ENCODE measurements at regions not wholly inside any gene's neighbourhood (a gene's known extent, or its start where the extent isn't known, plus 50 kb on each side); places are given as distances from the start of the nearest gene placed in this dataset.
"Not testable (repeated sequence)": the region's sequence is repeated elsewhere in the genome, so short reads cannot be mapped to it uniquely, and the experiment has no call there.

DNA sequence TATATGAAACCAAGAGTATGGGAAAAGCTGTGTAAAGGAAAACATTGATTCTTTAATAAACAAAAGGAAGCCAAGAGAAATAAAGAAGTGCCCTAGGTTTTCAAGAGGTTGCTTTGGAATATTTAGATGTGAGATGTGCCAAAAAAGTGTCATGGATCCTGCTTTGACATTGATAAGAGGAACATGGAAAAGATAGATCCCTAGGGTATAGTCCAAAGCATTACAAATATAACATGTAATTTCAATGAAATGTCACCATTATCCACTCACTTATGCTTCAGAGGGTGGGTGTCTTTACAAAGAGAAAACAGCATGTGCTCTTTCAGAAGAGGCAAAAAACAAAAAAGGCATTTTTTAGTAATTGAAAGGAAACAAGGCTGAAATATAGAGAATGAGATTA lies 1196.7 kb downstream of the EFNA5 start:
- ChIA-PET POLR2A (ENCODE audit: partially characterized antibody) (no interaction called here), CTCF (ENCODE audit: partially characterized antibody) (no interaction called here)
- Mint-ChIP-seq H3K9me3 (peaks cover 0 to 10% (median 4%) of the 10 kb centered on the region in 8 donors), H3K4me1 (no peaks in the 10 kb centered on the region), H3K27ac (no peak overlapping the region), H3K36me3 (no peaks in the 10 kb centered on the region), H3K27me3 (no peaks in the 10 kb centered on the region), H3K4me3 (no peak overlapping the region)
- no peaks in the 10 kb centered on the region for H3K36me3 ChIP-seq (ENCODE audit: insufficient read depth, low read length)
- no peaks in the 10 kb centered on the region for H3K27me3 ChIP-seq (ENCODE audit: insufficient read depth, low read length)
- peaks cover 0 to 4% of the 10 kb centered on the region in 2 donors for H3K9me3 ChIP-seq (ENCODE audit: control insufficient read depth in 1 of 2, low read length in 2 of 2)
- no peaks in the 10 kb centered on the region for H3K4me1 ChIP-seq (ENCODE audit: insufficient read depth, low read length)
- intact Hi-C loops (cut with micrococcal nuclease), result no loop called here
- DNase-seq, result no peak
- no peak overlapping the region for H3K27ac ChIP-seq (ENCODE audit: low read depth, low read length)
- H3K4me3 ChIP-seq (ENCODE audit: low read length in 2 of 2), result no peak overlapping the region

DNA sequence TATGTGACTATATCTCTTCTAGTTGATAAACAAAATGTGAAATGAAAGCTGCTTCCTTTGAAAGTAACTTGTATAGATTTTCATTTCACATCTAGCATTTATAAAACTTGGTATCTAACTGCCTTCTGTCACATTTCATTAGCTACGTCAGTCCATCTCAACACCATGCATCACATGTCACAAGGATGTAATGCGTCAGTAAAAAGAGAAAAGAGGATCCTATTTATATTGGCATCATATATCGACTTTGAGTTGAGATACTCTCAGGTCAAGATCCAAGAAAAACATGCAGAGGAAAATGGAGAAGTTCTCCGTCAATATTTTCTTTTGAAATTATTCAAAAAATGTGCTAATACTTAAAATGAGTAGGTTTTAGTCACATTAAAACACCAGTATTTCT lies 1211.2 kb downstream of the EFNA5 start:
- no peaks in the 10 kb centered on the region for H3K9me3 ChIP-seq (ENCODE audit: control insufficient read depth in 1 of 2, low read length in 2 of 2)
- no peaks in the 10 kb centered on the region for H3K4me1 ChIP-seq (ENCODE audit: insufficient read depth, low read length)
- ChIA-PET CTCF (ENCODE audit: partially characterized antibody) (no interaction called here), POLR2A (ENCODE audit: partially characterized antibody) (no interaction called here)
- no peaks in the 10 kb centered on the region for H3K36me3 ChIP-seq (ENCODE audit: insufficient read depth, low read length)
- peaks cover 0 to 2% (median 0%) of the 10 kb centered on the region in 8 donors for H3K9me3 Mint-ChIP-seq
- DNase-seq, result no peak
- H3K36me3 Mint-ChIP-seq, result no peaks in the 10 kb centered on the region
- H3K27me3 ChIP-seq (ENCODE audit: insufficient read depth, low read length), result no peaks in the 10 kb centered on the region
- no peaks in the 10 kb centered on the region for H3K27me3 Mint-ChIP-seq
- no peak overlapping the region for H3K27ac ChIP-seq (ENCODE audit: low read depth, low read length)
- H3K4me3 Mint-ChIP-seq, result no peak overlapping the region
- no peak overlapping the region for H3K4me3 ChIP-seq (ENCODE audit: low read length in 2 of 2)
- H3K27ac Mint-ChIP-seq, result no peak overlapping the region
- H3K4me1 Mint-ChIP-seq, result no peaks in the 10 kb centered on the region
- intact Hi-C loops (cut with micrococcal nuclease), result no loop called here

DNA sequence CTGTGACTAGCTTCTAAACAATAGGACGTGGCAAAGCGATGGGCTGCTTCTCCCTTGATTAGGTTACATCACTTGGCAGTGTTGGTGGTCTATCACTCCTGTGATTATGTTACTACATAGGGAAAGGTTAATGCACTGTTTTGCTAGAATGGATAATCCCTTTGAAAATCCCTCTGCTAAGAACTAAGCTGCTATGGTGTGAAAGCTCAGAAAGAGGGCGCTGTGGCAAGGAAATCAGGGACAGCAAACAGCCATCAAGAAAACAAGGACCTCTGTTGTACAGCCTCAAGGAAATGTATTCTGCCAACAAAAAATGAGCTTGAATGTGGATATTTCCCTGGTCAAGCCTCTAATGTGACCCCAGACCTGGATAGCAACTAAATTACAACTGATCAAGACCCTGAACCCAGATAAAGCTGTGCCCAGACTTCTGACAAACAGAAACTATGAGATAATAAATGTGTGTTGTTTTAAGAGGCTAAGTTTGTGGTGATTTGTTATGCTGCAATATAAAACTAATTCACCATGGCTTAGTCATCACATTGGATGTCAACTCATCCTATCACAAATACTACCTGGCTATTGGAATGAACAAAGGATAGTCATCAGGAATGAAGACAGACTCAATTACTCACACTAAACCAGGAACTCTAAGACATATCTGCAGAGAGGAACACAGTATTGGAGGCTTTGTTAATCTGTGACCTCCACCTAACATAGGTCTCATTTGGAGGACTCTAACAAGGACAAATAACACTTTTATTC lies 1215.9 kb downstream of the EFNA5 start:
- H3K27ac Mint-ChIP-seq, result no peak overlapping the region
- H3K4me3 ChIP-seq (ENCODE audit: low read length in 2 of 2), result no peak overlapping the region
- H3K9me3 ChIP-seq (ENCODE audit: control insufficient read depth in 1 of 2, low read length in 2 of 2), result no peaks in the 10 kb centered on the region
- no peaks in the 10 kb centered on the region for H3K27me3 ChIP-seq (ENCODE audit: insufficient read depth, low read length)
- no peaks in the 10 kb centered on the region for H3K36me3 Mint-ChIP-seq
- peaks cover 0 to 15% (median 3%) of the 10 kb centered on the region in 8 donors for H3K9me3 Mint-ChIP-seq
- ChIA-PET POLR2A (ENCODE audit: partially characterized antibody) (no interaction called here), CTCF (ENCODE audit: partially characterized antibody) (no interaction called here)
- intact Hi-C loops (cut with micrococcal nuclease), result no loop called here
- H3K27me3 Mint-ChIP-seq, result no peaks in the 10 kb centered on the region
- H3K36me3 ChIP-seq (ENCODE audit: insufficient read depth, low read length), result no peaks in the 10 kb centered on the region
- no peak overlapping the region for H3K27ac ChIP-seq (ENCODE audit: low read depth, low read length)
- H3K4me1 Mint-ChIP-seq, result no peaks in the 10 kb centered on the region
- H3K4me1 ChIP-seq (ENCODE audit: insufficient read depth, low read length), result no peaks in the 10 kb centered on the region
- no peak for DNase-seq
- no peak overlapping the region for H3K4me3 Mint-ChIP-seq

DNA sequence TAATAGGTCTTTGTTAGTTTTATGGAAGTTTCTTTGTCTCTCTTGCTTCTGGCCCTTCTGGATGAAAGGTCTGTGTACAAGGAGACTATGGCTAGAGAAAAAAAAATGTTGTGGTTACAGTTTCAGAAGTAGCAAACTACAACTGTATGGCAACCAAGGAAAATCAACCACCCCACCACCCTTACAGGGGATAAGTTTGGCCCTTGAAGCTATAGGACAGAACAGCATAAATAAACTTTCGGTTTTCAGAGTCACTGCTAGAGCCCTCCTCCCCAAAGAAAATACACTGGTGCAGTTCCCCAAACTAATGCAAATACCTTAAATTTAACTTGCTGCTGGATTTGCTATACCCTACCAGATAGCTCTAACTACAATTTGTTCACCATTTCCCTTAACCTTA lies 1216.7 kb downstream of the EFNA5 start:
- Histone ChIP-seq H3K9me3 (ENCODE audit: control insufficient read depth in 1 of 2, low read length in 2 of 2) (no peaks in the 10 kb centered on the region), H3K36me3 (ENCODE audit: insufficient read depth, low read length) (no peaks in the 10 kb centered on the region), H3K4me1 (ENCODE audit: insufficient read depth, low read length) (no peaks in the 10 kb centered on the region), H3K4me3 (ENCODE audit: low read length in 2 of 2) (no peak overlapping the region), H3K27ac (ENCODE audit: low read depth, low read length) (no peak overlapping the region), H3K27me3 (ENCODE audit: insufficient read depth, low read length) (no peaks in the 10 kb centered on the region)
- no peaks in the 10 kb centered on the region for H3K27me3 Mint-ChIP-seq
- peaks cover 0 to 15% (median 3%) of the 10 kb centered on the region in 8 donors for H3K9me3 Mint-ChIP-seq
- DNase-seq, result no peak
- ChIA-PET POLR2A (ENCODE audit: partially characterized antibody) (no interaction called here), CTCF (ENCODE audit: partially characterized antibody) (no interaction called here)
- no peak overlapping the region for H3K27ac Mint-ChIP-seq
- intact Hi-C loops (cut with micrococcal nuclease), result no loop called here
- H3K4me3 Mint-ChIP-seq, result no peak overlapping the region
- H3K36me3 Mint-ChIP-seq, result no peaks in the 10 kb centered on the region
- no peaks in the 10 kb centered on the region for H3K4me1 Mint-ChIP-seq

DNA sequence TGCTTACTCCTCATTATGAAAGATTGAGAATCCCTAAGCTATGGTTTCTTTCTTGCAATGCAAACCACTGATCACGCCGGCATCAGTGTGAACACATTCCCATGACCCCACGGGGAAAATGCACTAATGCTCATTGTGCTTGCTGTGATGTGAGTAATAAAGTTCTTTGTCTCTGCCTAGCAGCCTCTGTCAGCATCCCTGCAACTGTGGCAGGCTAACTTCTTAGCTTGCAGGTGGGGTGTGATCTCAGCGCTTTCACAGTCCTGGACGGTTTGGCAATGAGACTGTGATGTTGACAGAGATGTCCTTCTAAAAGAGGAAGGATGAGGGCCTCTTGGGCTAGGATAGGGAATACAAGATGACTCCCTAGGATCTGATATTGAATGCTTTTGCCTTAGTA lies 1218.7 kb downstream of the EFNA5 start:
- Histone ChIP-seq H3K4me1 (ENCODE audit: insufficient read depth, low read length) (no peaks in the 10 kb centered on the region), H3K27ac (ENCODE audit: low read depth, low read length) (no peak overlapping the region), H3K9me3 (ENCODE audit: control insufficient read depth in 1 of 2, low read length in 2 of 2) (no peaks in the 10 kb centered on the region), H3K4me3 (ENCODE audit: low read length in 2 of 2) (no peak overlapping the region), H3K27me3 (ENCODE audit: insufficient read depth, low read length) (no peaks in the 10 kb centered on the region), H3K36me3 (ENCODE audit: insufficient read depth, low read length) (no peaks in the 10 kb centered on the region)
- CTCF ChIA-PET (ENCODE audit: partially characterized antibody), result no interaction called here
- Mint-ChIP-seq H3K4me1 (peaks cover 0 to 6% (median 2%) of the 10 kb centered on the region in 4 donors), H3K36me3 (no peaks in the 10 kb centered on the region), H3K27me3 (no peaks in the 10 kb centered on the region), H3K4me3 (no peak overlapping the region), H3K9me3 (peaks cover 0 to 15% (median 4%) of the 10 kb centered on the region in 8 donors), H3K27ac (no peak overlapping the region)
- DNase-seq, result no peak
- POLR2A ChIA-PET (ENCODE audit: partially characterized antibody), result no interaction called here
- intact Hi-C loops (cut with micrococcal nuclease), result no loop called here

DNA sequence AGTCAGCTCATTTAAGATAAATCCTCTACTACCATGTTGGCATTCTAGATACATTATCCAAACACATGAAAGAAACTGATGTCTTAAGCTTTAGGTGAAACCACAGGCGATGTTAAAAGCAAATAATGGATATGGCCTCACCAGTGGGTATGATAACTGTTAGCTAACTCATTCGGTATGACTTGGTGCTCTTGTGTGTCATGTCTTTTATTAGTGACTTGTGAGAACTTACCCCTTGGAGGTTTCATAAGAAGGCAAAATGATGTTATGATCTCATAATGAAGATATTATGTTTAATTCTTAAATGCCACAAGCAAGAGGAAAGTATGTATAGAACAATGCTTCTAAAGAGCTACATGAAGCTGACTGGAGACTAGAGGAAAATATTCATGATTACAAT lies 1227.0 kb downstream of the EFNA5 start:
- H3K36me3 ChIP-seq (ENCODE audit: insufficient read depth, low read length), result no peaks in the 10 kb centered on the region
- ChIA-PET CTCF (ENCODE audit: partially characterized antibody) (no interaction called here), POLR2A (ENCODE audit: partially characterized antibody) (no interaction called here)
- H3K4me3 Mint-ChIP-seq, result no peak overlapping the region
- H3K36me3 Mint-ChIP-seq, result no peaks in the 10 kb centered on the region
- no peaks in the 10 kb centered on the region for H3K4me1 ChIP-seq (ENCODE audit: insufficient read depth, low read length)
- peaks cover 0 to 8% (median 0%) of the 10 kb centered on the region in 8 donors for H3K9me3 Mint-ChIP-seq
- H3K27ac Mint-ChIP-seq, result no peak overlapping the region
- no peak for DNase-seq
- no peaks in the 10 kb centered on the region for H3K27me3 Mint-ChIP-seq
- H3K4me3 ChIP-seq (ENCODE audit: low read length in 2 of 2), result no peak overlapping the region
- intact Hi-C loops (cut with micrococcal nuclease), result no loop called here
- no peaks in the 10 kb centered on the region for H3K9me3 ChIP-seq (ENCODE audit: control insufficient read depth in 1 of 2, low read length in 2 of 2)
- peaks cover 0 to 6% (median 2%) of the 10 kb centered on the region in 4 donors for H3K4me1 Mint-ChIP-seq
- H3K27ac ChIP-seq (ENCODE audit: low read depth, low read length), result no peak overlapping the region
- H3K27me3 ChIP-seq (ENCODE audit: insufficient read depth, low read length), result no peaks in the 10 kb centered on the region

DNA sequence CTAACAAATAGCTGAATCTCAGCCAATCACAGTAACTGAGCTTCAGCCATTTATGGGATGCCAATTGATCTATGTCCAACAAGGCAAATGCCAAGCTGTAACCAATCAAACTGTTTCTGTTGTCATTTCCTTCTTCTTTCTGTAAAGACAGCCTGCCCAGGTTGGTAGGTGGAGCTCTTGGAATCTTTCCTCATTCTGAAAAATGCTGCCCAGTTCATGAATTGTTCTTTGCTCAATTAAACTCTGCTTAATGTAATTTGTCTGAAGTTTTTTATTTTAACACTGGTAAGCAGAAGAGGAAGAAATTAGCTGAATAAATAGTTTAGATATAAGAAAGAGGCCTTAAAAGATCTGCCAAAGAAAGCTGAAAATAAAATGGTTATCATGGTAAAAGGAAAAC lies 1235.6 kb downstream of the EFNA5 start:
- H3K4me3 Mint-ChIP-seq, result no peak overlapping the region
- no peaks in the 10 kb centered on the region for H3K36me3 ChIP-seq (ENCODE audit: insufficient read depth, low read length)
- no peaks in the 10 kb centered on the region for H3K27me3 Mint-ChIP-seq
- H3K9me3 Mint-ChIP-seq, result peaks cover 0 to 14% (median 5%) of the 10 kb centered on the region in 8 donors
- intact Hi-C loops (cut with micrococcal nuclease), result no loop called here
- H3K27ac Mint-ChIP-seq, result no peak overlapping the region
- H3K9me3 ChIP-seq (ENCODE audit: control insufficient read depth in 1 of 2, low read length in 2 of 2), result no peaks in the 10 kb centered on the region
- H3K4me3 ChIP-seq (ENCODE audit: low read length in 2 of 2), result no peak overlapping the region
- H3K27ac ChIP-seq (ENCODE audit: low read depth, low read length), result no peak overlapping the region
- no peaks in the 10 kb centered on the region for H3K4me1 ChIP-seq (ENCODE audit: insufficient read depth, low read length)
- DNase-seq, result no peak
- POLR2A ChIA-PET (ENCODE audit: partially characterized antibody), result no interaction called here
- no peaks in the 10 kb centered on the region for H3K4me1 Mint-ChIP-seq
- H3K27me3 ChIP-seq (ENCODE audit: insufficient read depth, low read length), result no peaks in the 10 kb centered on the region
- H3K36me3 Mint-ChIP-seq, result no peaks in the 10 kb centered on the region
- CTCF ChIA-PET (ENCODE audit: partially characterized antibody), result no interaction called here

DNA sequence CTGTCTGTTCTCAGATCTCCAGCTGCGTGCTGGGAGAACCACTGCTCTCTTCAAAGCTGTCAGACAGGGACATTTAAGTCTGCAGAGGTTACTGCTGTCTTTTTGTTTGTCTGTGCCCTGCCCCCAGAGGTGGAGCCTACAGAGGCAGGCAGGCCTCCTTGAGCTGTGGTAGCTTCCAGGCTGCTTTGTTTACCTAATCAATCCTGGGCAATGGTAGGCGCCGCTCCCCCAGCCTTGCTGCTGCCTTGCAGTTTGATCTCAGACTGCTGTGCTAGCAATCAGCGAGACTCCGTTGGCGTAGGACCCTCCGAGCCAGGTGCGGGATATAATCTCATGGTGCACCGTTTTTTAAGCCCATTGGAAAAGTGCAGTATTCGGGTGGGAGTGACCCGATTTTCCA lies 1240.0 kb downstream of the EFNA5 start:
- H3K36me3 ChIP-seq (ENCODE audit: insufficient read depth, low read length); H3K9me3 ChIP-seq (ENCODE audit: control insufficient read depth in 1 of 2, low read length in 2 of 2); H3K4me3 ChIP-seq (ENCODE audit: low read length in 2 of 2); H3K36me3 Mint-ChIP-seq; CTCF ChIA-PET (ENCODE audit: partially characterized antibody); H3K27me3 Mint-ChIP-seq; H3K27ac Mint-ChIP-seq; intact Hi-C loops (cut with micrococcal nuclease); H3K27ac ChIP-seq (ENCODE audit: low read depth, low read length); DNase-seq; POLR2A ChIA-PET (ENCODE audit: partially characterized antibody); H3K4me1 Mint-ChIP-seq; H3K4me1 ChIP-seq (ENCODE audit: insufficient read depth, low read length); H3K27me3 ChIP-seq (ENCODE audit: insufficient read depth, low read length); H3K4me3 Mint-ChIP-seq: not testable (repeated sequence)
- peaks cover 0 to 18% (median 4%) of the 10 kb centered on the region in 8 donors for H3K9me3 Mint-ChIP-seq
